Panc1 (cell line): ENCODE measurements at regions not wholly inside any gene's neighbourhood (a gene's known extent, or its start where the extent isn't known, plus 50 kb on each side); places are given as distances from the start of the nearest gene placed in this dataset.

Experiments
- ATAC-seq: fragments of 200-7000 bp; cut with Tn5 transposase; 2 replicates; pipeline ENCODE4 v1.9.1; 2020; ENCODE audit warnings: mild to moderate bottlenecking, moderate library complexity
- BruUV-seq: library from RNA; stranded (reverse); fragments of 400-500 nt; replicated peaks from 2 replicates; lab custom pipeline; 2021; lab: Mats Ljungman, UMichigan
- CTCF ChIA-PET: fragments of 300-600 bp; sonication (Branson Sonifier 250); formaldehyde crosslinking; loops from one replicate; lab custom pipeline; 2022; ENCODE audit warnings: antibody characterized with exemption; lab: Charles Lee
- POLR2A ChIA-PET: fragments of 300-600 bp; sonication (Branson Sonifier 250); formaldehyde crosslinking; loops from one replicate; lab custom pipeline; 2022; ENCODE audit warnings: antibody characterized with exemption; lab: Charles Lee
- DNase-seq: peaks from one replicate; pipeline ENCODE4 v3.0.0-alpha.2; 2010; ENCODE audit warnings: low read depth, low spot score
- H3K27ac ChIP-seq: 2 replicates; pipeline ENCODE4 v1.5.1; 2011; ENCODE audit warnings: mild to moderate bottlenecking, low read length, inconsistent platforms
- H3K27me3 ChIP-seq: fragments of 200-500 bp; sonication (Bioruptor generic); 2 replicates; pipeline ENCODE4 v1.6.0; 2014; ENCODE audit warnings: low read length, inconsistent platforms; ENCODE audit not compliant: control insufficient read depth, insufficient read depth
- H3K36me3 ChIP-seq: fragments of 200-500 bp; sonication (Bioruptor generic); 2 replicates; pipeline ENCODE4 v1.5.1; 2014; ENCODE audit warnings: inconsistent platforms, mild to moderate bottlenecking, low read length, moderate library complexity; ENCODE audit not compliant: control insufficient read depth, insufficient read depth
- H3K4me1 ChIP-seq: 2 replicates; pipeline ENCODE4 v1.5.1; 2011; ENCODE audit warnings: inconsistent platforms, mild to moderate bottlenecking, low read length, moderate library complexity; ENCODE audit not compliant: control insufficient read depth, insufficient read depth
- H3K4me3 ChIP-seq, 2 experiments: 2 replicates each; pipeline ENCODE4 v1.5.1; 2011 to 2012; ENCODE audit warnings: low read depth in 2 of 2, low read length in 2 of 2, mild to moderate bottlenecking in 2 of 2, inconsistent platforms in 1 of 2, moderate library complexity in 1 of 2
- H3K9me3 ChIP-seq: fragments of 200-500 bp; sonication (Bioruptor generic); 2 replicates; pipeline ENCODE4 v1.5.1; 2014; ENCODE audit warnings: low read depth, mild to moderate bottlenecking, inconsistent platforms, low read length, moderate library complexity; ENCODE audit not compliant: control insufficient read depth, insufficient read depth
- POLR2AphosphoS5 ChIP-seq: IDR thresholded peaks from 2 replicates; pipeline ENCODE4 v1.6.1; 2012; ENCODE audit warnings: mild to moderate bottlenecking, low read depth, low read length, moderate library complexity
- SIN3A ChIP-seq: IDR thresholded peaks from 2 replicates; pipeline ENCODE4 v1.6.1; 2012; ENCODE audit warnings: low read depth, mild to moderate bottlenecking, low read length, moderate library complexity, borderline replicate concordance; ENCODE audit not compliant: insufficient read depth
- TCF7L2 ChIP-seq: IDR thresholded peaks from 2 replicates; pipeline ENCODE4 v1.6.1; 2011; ENCODE audit warnings: mild to moderate bottlenecking, low read depth, low read length, inconsistent platforms
- in situ Hi-C: cut with HindIII; loops from 2 replicates; pipeline ENCODE4 v1.10.0; 2016; ENCODE audit warnings: low sequenced_read_pairs, low pct_unique_long_range_greater_than_20kb
- intact Hi-C: fragments of 100-400 bp; cut with micrococcal nuclease; formaldehyde crosslinking; loops from one replicate; pipeline ENCODE4 v1.10.0; 2022; ENCODE audit not compliant: unreplicated experiment
- TF ChIP-seq, protein P1 (sequence below): fragments of 450-650 bp; IDR thresholded peaks from 2 replicates; pipeline ENCODE4 v1.5.1; 2017; ENCODE audit warnings: mild to moderate bottlenecking
- TF ChIP-seq, protein P2 (sequence below), 2 experiments: IDR thresholded peaks; 2 replicates each; pipeline ENCODE4 v1.6.1; 2011 to 2012; ENCODE audit warnings: low read depth in 2 of 2, control low read depth in 1 of 2, low read length in 1 of 2, mild to moderate bottlenecking in 1 of 2, moderate library complexity in 1 of 2; ENCODE audit not compliant: insufficient read depth in 1 of 2

GRCh38 chr5:167150661-167151060 lies 1140.8 kb upstream of the WWC1 start:
- TF ChIP-seq SIN3A, result no peak
- TF ChIP-seq, protein P1, sequence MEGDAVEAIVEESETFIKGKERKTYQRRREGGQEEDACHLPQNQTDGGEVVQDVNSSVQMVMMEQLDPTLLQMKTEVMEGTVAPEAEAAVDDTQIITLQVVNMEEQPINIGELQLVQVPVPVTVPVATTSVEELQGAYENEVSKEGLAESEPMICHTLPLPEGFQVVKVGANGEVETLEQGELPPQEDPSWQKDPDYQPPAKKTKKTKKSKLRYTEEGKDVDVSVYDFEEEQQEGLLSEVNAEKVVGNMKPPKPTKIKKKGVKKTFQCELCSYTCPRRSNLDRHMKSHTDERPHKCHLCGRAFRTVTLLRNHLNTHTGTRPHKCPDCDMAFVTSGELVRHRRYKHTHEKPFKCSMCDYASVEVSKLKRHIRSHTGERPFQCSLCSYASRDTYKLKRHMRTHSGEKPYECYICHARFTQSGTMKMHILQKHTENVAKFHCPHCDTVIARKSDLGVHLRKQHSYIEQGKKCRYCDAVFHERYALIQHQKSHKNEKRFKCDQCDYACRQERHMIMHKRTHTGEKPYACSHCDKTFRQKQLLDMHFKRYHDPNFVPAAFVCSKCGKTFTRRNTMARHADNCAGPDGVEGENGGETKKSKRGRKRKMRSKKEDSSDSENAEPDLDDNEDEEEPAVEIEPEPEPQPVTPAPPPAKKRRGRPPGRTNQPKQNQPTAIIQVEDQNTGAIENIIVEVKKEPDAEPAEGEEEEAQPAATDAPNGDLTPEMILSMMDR, result no peak
- TF ChIP-seq TCF7L2, result no peak
- TF ChIP-seq, protein P2, sequence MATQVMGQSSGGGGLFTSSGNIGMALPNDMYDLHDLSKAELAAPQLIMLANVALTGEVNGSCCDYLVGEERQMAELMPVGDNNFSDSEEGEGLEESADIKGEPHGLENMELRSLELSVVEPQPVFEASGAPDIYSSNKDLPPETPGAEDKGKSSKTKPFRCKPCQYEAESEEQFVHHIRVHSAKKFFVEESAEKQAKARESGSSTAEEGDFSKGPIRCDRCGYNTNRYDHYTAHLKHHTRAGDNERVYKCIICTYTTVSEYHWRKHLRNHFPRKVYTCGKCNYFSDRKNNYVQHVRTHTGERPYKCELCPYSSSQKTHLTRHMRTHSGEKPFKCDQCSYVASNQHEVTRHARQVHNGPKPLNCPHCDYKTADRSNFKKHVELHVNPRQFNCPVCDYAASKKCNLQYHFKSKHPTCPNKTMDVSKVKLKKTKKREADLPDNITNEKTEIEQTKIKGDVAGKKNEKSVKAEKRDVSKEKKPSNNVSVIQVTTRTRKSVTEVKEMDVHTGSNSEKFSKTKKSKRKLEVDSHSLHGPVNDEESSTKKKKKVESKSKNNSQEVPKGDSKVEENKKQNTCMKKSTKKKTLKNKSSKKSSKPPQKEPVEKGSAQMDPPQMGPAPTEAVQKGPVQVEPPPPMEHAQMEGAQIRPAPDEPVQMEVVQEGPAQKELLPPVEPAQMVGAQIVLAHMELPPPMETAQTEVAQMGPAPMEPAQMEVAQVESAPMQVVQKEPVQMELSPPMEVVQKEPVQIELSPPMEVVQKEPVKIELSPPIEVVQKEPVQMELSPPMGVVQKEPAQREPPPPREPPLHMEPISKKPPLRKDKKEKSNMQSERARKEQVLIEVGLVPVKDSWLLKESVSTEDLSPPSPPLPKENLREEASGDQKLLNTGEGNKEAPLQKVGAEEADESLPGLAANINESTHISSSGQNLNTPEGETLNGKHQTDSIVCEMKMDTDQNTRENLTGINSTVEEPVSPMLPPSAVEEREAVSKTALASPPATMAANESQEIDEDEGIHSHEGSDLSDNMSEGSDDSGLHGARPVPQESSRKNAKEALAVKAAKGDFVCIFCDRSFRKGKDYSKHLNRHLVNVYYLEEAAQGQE (IDR thresholded peaks at IDR 0.05; ENCODE audit: insufficient read depth in 1 of 2, low read depth in 2 of 2, low read length in 1 of 2), result no peak
- TF ChIP-seq POLR2AphosphoS5, result no peak
- no peaks in the 10 kb centered on the region for H3K36me3 ChIP-seq
- no peaks in the 10 kb centered on the region for H3K27me3 ChIP-seq
- DNase-seq, result no peak
- ChIA-PET CTCF (no interaction called here), POLR2A (no interaction called here)
- ATAC-seq, result no peak
- no peaks in the 10 kb centered on the region for H3K4me1 ChIP-seq
- H3K27ac ChIP-seq, result no peak overlapping the region
- intact Hi-C loops (no loop called here), in situ Hi-C loops (no loop called here)
- H3K9me3 ChIP-seq, result no peaks in the 10 kb centered on the region
- H3K4me3 ChIP-seq, result no peak overlapping the region
- no TSS peak for BruUV-seq

GRCh38 chr5:167152561-167152960 lies 1138.9 kb upstream of the WWC1 start:
- in situ Hi-C loops (no loop called here), intact Hi-C loops (no loop called here)
- ChIA-PET CTCF (no interaction called here), POLR2A (no interaction called here)
- DNase-seq (no peak), ATAC-seq (no peak)
- BruUV-seq, result no TSS peak
- Histone ChIP-seq H3K9me3 (no peaks in the 10 kb centered on the region), H3K36me3 (no peaks in the 10 kb centered on the region), H3K27ac (no peak overlapping the region), H3K4me3 (no peak overlapping the region), H3K4me1 (no peaks in the 10 kb centered on the region), H3K27me3 (no peaks in the 10 kb centered on the region)
- TF ChIP-seq POLR2AphosphoS5 (no peak), TCF7L2 (no peak), SIN3A (no peak)
- TF ChIP-seq, protein P2 (IDR thresholded peaks at IDR 0.05; ENCODE audit: insufficient read depth in 1 of 2, low read depth in 2 of 2, low read length in 1 of 2), result no peak
